Loucy (cell line): ENCODE measurements at regions not wholly inside any gene's neighbourhood (a gene's known extent, or its start where the extent isn't known, plus 50 kb on each side); places are given as distances from the start of the nearest gene placed in this dataset.

Experiments used
- H2AFZ ChIP-seq: fragments of 200-600 bp; sonication (generic); 2 replicates; pipeline ENCODE4 v1.6.0; 2016; ENCODE audit warnings: antibody characterized with exemption, mild to moderate bottlenecking, low read length, moderate library complexity
- H3F3A ChIP-seq: fragments of 200-600 bp; 2 replicates; pipeline ENCODE4 v1.6.0; 2016; ENCODE audit warnings: antibody characterized with exemption, low read depth, mild to moderate bottlenecking
- H3K27me3 ChIP-seq: fragments of 200-600 bp; sonication (generic); 2 replicates; pipeline ENCODE4 v1.6.1; 2014; ENCODE audit warnings: low read length, mild to moderate bottlenecking; ENCODE audit not compliant: insufficient read depth, poor library complexity, severe bottlenecking
- H3K36me3 ChIP-seq: fragments of 200-600 bp; sonication (generic); 2 replicates; pipeline ENCODE4 v1.6.1; 2016; ENCODE audit warnings: low read length; ENCODE audit not compliant: insufficient read depth
- H3K4me1 ChIP-seq: fragments of 200-600 bp; sonication (generic); 2 replicates; pipeline ENCODE4 v1.5.1; 2014; ENCODE audit warnings: low read length, mild to moderate bottlenecking; ENCODE audit not compliant: insufficient read depth, poor library complexity, severe bottlenecking
- H3K4me2 ChIP-seq: fragments of 200-600 bp; sonication (generic); 2 replicates; pipeline ENCODE4 v1.6.0; 2014; ENCODE audit warnings: antibody characterized with exemption, low read length, low read depth, mild to moderate bottlenecking; ENCODE audit not compliant: poor library complexity, severe bottlenecking
- H3K4me3 ChIP-seq: fragments of 200-600 bp; sonication (generic); 2 replicates; pipeline ENCODE4 v1.5.1; 2014; ENCODE audit warnings: low read length, mild to moderate bottlenecking, mixed read lengths; ENCODE audit not compliant: poor library complexity, severe bottlenecking
- H3K79me2 ChIP-seq: fragments of 200-600 bp; sonication (generic); 2 replicates; pipeline ENCODE4 v1.6.1; 2014; ENCODE audit warnings: low read length; ENCODE audit not compliant: insufficient read depth
- H3K9ac ChIP-seq: fragments of 200-600 bp; sonication (generic); 2 replicates; pipeline ENCODE4 v1.6.0; 2014; ENCODE audit warnings: mild to moderate bottlenecking, low read depth, low read length, moderate library complexity; ENCODE audit not compliant: poor library complexity, severe bottlenecking
- H3K9me2 ChIP-seq: fragments of 200-600 bp; sonication (generic); replicated peaks from 2 replicates; pipeline ENCODE4 v1.6.1; 2016; ENCODE audit warnings: low read depth, low read length, mixed read lengths
- H3K9me3 ChIP-seq: fragments of 200-600 bp; sonication (generic); 2 replicates; pipeline ENCODE4 v1.6.1; 2014; ENCODE audit warnings: mild to moderate bottlenecking, antibody characterized with exemption, low read length, low read depth; ENCODE audit not compliant: insufficient read depth
- H4K20me1 ChIP-seq: fragments of 200-600 bp; sonication (generic); 2 replicates; pipeline ENCODE4 v1.6.0; 2014; ENCODE audit warnings: antibody characterized with exemption, low read length, mild to moderate bottlenecking; ENCODE audit not compliant: insufficient read depth, poor library complexity, severe bottlenecking
- EZH2phosphoT487 ChIP-seq: fragments of 200-600 bp; IDR thresholded peaks from 2 replicates; pipeline ENCODE4 v1.6.1; 2018; ENCODE audit warnings: antibody characterized with exemption, mild to moderate bottlenecking, moderate library complexity, borderline replicate concordance
- TF ChIP-seq, protein P1 (sequence below): fragments of 200-600 bp; sonication (generic); conservative IDR thresholded peaks from 2 replicates; pipeline ENCODE4 v1.5.1; 2014; ENCODE audit warnings: mild to moderate bottlenecking, antibody characterized with exemption, low read length

DNA sequence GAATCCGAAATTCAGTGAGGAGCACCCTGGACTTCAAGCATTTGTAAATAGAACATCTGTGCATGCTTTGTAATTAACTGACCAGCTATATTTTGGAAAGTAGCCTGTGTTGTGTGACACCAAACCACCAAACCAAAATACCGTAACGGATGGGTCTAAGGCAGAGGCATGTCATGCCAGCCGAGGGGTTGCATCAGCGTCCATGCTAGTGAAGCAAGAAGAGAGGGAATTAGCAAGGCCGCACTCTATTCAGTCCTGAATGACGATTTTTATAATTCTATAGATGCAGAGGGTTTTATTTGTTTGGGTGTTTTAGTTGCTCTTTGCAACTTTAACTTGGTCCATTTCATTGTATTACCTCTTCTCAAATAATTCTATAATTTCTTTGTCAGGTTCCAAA is 116.8 kb upstream of the SMYD2 start:
- Histone ChIP-seq H3K27me3 (no peaks in the 10 kb centered on the region), H3K36me3 (no peaks in the 10 kb centered on the region), H4K20me1 (no peaks in the 10 kb centered on the region), H2AFZ (no peak overlapping the region), H3K9me2 (no peaks in the 10 kb centered on the region), H3K79me2 (no peaks in the 10 kb centered on the region), H3K9me3 (no peaks in the 10 kb centered on the region), H3K9ac (no peak overlapping the region), H3K4me2 (no peak overlapping the region), H3K4me3 (no peak overlapping the region), H3F3A (no peaks in the 10 kb centered on the region), H3K4me1 (no peaks in the 10 kb centered on the region)
- no peak for TF ChIP-seq EZH2phosphoT487
- TF ChIP-seq, protein P1, sequence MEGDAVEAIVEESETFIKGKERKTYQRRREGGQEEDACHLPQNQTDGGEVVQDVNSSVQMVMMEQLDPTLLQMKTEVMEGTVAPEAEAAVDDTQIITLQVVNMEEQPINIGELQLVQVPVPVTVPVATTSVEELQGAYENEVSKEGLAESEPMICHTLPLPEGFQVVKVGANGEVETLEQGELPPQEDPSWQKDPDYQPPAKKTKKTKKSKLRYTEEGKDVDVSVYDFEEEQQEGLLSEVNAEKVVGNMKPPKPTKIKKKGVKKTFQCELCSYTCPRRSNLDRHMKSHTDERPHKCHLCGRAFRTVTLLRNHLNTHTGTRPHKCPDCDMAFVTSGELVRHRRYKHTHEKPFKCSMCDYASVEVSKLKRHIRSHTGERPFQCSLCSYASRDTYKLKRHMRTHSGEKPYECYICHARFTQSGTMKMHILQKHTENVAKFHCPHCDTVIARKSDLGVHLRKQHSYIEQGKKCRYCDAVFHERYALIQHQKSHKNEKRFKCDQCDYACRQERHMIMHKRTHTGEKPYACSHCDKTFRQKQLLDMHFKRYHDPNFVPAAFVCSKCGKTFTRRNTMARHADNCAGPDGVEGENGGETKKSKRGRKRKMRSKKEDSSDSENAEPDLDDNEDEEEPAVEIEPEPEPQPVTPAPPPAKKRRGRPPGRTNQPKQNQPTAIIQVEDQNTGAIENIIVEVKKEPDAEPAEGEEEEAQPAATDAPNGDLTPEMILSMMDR: no peak

DNA sequence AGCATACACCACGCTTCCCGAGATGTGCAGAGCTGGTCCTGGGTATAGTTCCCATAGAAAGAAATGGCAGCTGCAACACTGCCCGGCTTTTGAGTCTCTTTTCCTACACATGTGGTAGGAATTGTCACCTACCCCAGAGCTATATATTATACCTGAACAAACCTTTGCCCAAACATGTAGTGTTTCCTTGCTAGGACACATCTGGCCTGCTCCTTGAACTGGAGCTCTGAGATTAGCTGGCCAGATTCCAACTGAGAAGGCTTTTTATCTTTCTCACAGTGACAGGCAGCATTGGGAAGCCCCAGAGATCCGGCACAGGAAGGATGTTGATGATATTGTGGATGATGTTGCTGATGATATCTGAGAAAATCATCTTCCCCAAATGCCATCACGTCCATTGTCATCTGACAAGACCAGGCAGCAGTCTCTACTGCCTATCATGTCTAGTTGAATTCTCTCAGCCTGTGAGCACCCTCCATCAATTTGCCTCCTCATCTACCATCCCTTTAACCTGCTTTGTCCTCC is 115.0 kb upstream of the SMYD2 start:
- no peak overlapping the region for H3K4me3 ChIP-seq
- H3K9me3 ChIP-seq: no peaks in the 10 kb centered on the region
- H4K20me1 ChIP-seq: no peaks in the 10 kb centered on the region
- H3K9ac ChIP-seq: no peak overlapping the region
- TF ChIP-seq, protein P1: no peak
- TF ChIP-seq EZH2phosphoT487: no peak
- no peaks in the 10 kb centered on the region for H3K9me2 ChIP-seq
- no peak overlapping the region for H2AFZ ChIP-seq
- H3F3A ChIP-seq: no peaks in the 10 kb centered on the region
- no peak overlapping the region for H3K4me2 ChIP-seq
- H3K4me1 ChIP-seq: no peaks in the 10 kb centered on the region
- no peaks in the 10 kb centered on the region for H3K36me3 ChIP-seq
- H3K27me3 ChIP-seq: no peaks in the 10 kb centered on the region
- H3K79me2 ChIP-seq: no peaks in the 10 kb centered on the region

DNA sequence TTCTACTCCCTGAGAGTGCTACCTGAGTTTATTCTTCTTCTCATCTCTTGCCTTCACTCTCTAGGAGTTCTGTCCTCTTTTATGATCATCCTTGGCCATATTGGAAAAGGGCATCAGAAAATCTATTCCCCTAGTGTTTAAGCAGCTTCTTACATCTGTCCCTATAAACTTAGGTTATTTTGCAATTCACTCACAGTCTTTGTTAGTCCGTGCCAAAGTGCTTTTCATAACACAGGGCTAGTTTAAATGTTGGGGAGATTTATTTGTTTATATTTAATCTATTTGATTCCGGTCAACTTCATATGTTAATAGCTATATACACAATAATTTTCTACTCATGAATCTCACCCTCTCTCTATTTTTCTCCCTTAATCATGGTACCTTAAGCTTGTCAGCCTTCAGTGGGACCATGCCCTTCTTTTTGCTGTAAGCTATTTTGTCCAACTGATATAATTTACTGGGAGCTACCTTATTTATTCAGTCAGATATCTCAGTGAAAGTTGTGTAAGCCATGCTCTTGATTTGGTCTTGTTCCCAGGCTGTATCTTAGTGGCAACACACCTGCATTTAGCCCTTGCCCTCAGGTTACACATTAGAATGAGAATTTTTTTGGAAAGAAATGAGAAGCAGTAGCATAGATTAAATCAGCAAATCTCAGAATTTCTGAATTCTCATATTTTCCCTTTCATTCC is 106.3 kb upstream of the SMYD2 start:
- Histone ChIP-seq H3K9me3 (no peaks in the 10 kb centered on the region), H3K79me2 (no peaks in the 10 kb centered on the region), H4K20me1 (no peaks in the 10 kb centered on the region), H3F3A (no peaks in the 10 kb centered on the region), H2AFZ (no peak overlapping the region), H3K4me3 (no peak overlapping the region), H3K4me1 (no peaks in the 10 kb centered on the region), H3K4me2 (no peak overlapping the region), H3K27me3 (no peaks in the 10 kb centered on the region), H3K36me3 (no peaks in the 10 kb centered on the region), H3K9ac (no peak overlapping the region), H3K9me2 (no peaks in the 10 kb centered on the region)
- TF ChIP-seq EZH2phosphoT487: no peak
- TF ChIP-seq, protein P1: no peak
